ENCODE measurements at regions not wholly inside any gene's neighbourhood (a gene's known extent, or its start where the extent isn't known, plus 50 kb on each side); places are given as distances from the start of the nearest gene placed in this dataset.

DNA sequence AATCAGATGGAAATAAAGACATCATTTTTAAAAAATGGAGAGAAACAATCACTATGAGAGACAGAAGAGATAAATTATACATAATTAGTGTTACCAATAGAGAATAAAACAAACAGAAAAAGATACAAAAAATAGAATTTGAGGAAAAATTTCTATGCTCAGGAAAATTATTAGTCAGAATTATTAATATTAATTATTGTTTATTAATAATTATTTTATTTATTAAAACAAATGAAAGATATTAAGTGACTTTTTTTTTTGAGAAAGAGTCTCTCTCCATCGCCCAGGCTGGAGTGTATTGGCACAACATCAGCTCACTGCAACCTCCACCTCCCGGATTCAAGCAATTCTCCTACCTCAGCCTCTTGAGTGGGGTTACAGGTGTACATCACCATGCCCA is 299.8 kb upstream of the NR5A2 start:
- TF ChIP-seq POLR2A (IDR thresholded peaks at IDR 0.05; ENCODE audit: low read depth, low read length) (no peak), PAX5 (IDR thresholded peaks at IDR 0.05; ENCODE audit: insufficient read depth, low read length, severe bottlenecking) (no peak), POLR2AphosphoS5 (IDR thresholded peaks at IDR 0.05; ENCODE audit: low read depth, low read length) (no peak), SPI1 (IDR thresholded peaks at IDR 0.05; ENCODE audit: low read depth, low read length) (no peak), POU2F2 (IDR thresholded peaks at IDR 0.05; ENCODE audit: low read depth, low read length) (no peak)
